BLaER1 treated with 17β-estradiol and CSF1 and Interleukin-3, amounts not matched to agents 10 nM and 100 nM (cell line): ENCODE measurements at regions not wholly inside any gene's neighbourhood (a gene's known extent, or its start where the extent isn't known, plus 50 kb on each side); places are given as distances from the start of the nearest gene placed in this dataset.
A peak's percentile ranks its signal among the peaks of the same experiment; 100 is the strongest.

Experiments
- H3K27ac ChIP-seq, 11 experiments: shearing (Covaris generic); formaldehyde crosslinking; 2 replicates each; pipeline ENCODE4 v1.8.1; 2022
- H3K27me3 ChIP-seq, 11 experiments: shearing (Covaris generic); formaldehyde crosslinking; 2 replicates each; pipeline ENCODE4 v1.8.1; 2022
- H3K36me3 ChIP-seq, 11 experiments: shearing (Covaris generic); formaldehyde crosslinking; 2 replicates each; pipeline ENCODE4 v1.8.1; 2022
- H3K4me1 ChIP-seq, 10 experiments: shearing (Covaris generic); formaldehyde crosslinking; 2 replicates each; pipeline ENCODE4 v1.8.1; 2022
- H3K4me2 ChIP-seq, 11 experiments: shearing (Covaris generic); formaldehyde crosslinking; 2 replicates each; pipeline ENCODE4 v1.8.1; 2022
- H3K4me3 ChIP-seq, 10 experiments: shearing (Covaris generic); formaldehyde crosslinking; 2 replicates each; pipeline ENCODE4 v1.8.1; 2022
- H3K9ac ChIP-seq, 11 experiments: shearing (Covaris generic); formaldehyde crosslinking; 2 replicates each; pipeline ENCODE4 v1.8.1; 2022
- H3K9me3 ChIP-seq, 11 experiments: shearing (Covaris generic); formaldehyde crosslinking; replicated peaks in 1 of 11; 2 replicates each; pipeline ENCODE4 v1.8.1; 2022
- H4K20me1 ChIP-seq, 11 experiments: shearing (Covaris generic); formaldehyde crosslinking; 2 replicates each; pipeline ENCODE4 v1.8.1; 2022
- Cebpa-rat ChIP-seq, 11 experiments: shearing (Covaris generic); IDR thresholded peaks; 2 replicates each; pipeline ENCODE4 v1.8.1; 2022

- H3K4me1 ChIP-seq, result peaks cover 0 to 9% (median 6%) of the 10 kb centered on the region in 10 experiments; a peak in 7 of 20 replicates
- H3K27me3 ChIP-seq, result no peaks in the 10 kb centered on the region
- H3K4me3 ChIP-seq, result no peak overlapping the region
- H4K20me1 ChIP-seq, result no peaks in the 10 kb centered on the region
- no peak overlapping the region for H3K9ac ChIP-seq
- TF ChIP-seq Cebpa-rat (IDR thresholded peaks at IDR 0.05), result no peak
- no peak overlapping the region for H3K27ac ChIP-seq
- H3K9me3 ChIP-seq, result no peaks in the 10 kb centered on the region
- no peak overlapping the region for H3K4me2 ChIP-seq
- no peaks in the 10 kb centered on the region for H3K36me3 ChIP-seq
Observed at GRCh38 chr2:34103437-34103836, 504.3 kb upstream of the FAM98A start.

GRCh38 chr2:34102339-34102738 is 503.2 kb upstream of the FAM98A start:
- no peak for TF ChIP-seq Cebpa-rat (IDR thresholded peaks at IDR 0.05)
- H3K27me3 ChIP-seq, result no peaks in the 10 kb centered on the region
- no peaks in the 10 kb centered on the region for H3K9me3 ChIP-seq
- H3K4me1 ChIP-seq, result peaks cover 0 to 9% (median 7%) of the 10 kb centered on the region in 10 experiments; a peak in 7 of 20 replicates
- no peak overlapping the region for H3K4me2 ChIP-seq
- H3K27ac ChIP-seq, result no peak overlapping the region
- no peak overlapping the region for H3K4me3 ChIP-seq
- H3K9ac ChIP-seq, result no peak overlapping the region
- H4K20me1 ChIP-seq, result no peaks in the 10 kb centered on the region
- H3K36me3 ChIP-seq, result no peaks in the 10 kb centered on the region

- H3K4me2 ChIP-seq, result no peak overlapping the region
- H3K27me3 ChIP-seq, result no peaks in the 10 kb centered on the region
- peaks cover 0 to 9% (median 7%) of the 10 kb centered on the region in 10 experiments; a peak in 7 of 20 replicates for H3K4me1 ChIP-seq
- H3K36me3 ChIP-seq, result no peaks in the 10 kb centered on the region
- TF ChIP-seq Cebpa-rat (IDR thresholded peaks at IDR 0.05), result no peak
- H3K9me3 ChIP-seq, result no peaks in the 10 kb centered on the region
- no peaks in the 10 kb centered on the region for H4K20me1 ChIP-seq
- H3K4me3 ChIP-seq, result no peak overlapping the region
- no peak overlapping the region for H3K9ac ChIP-seq
- H3K27ac ChIP-seq, result no peak overlapping the region
Observed at GRCh38 chr2:34099377-34099776, 500.3 kb upstream of the FAM98A start.

DNA sequence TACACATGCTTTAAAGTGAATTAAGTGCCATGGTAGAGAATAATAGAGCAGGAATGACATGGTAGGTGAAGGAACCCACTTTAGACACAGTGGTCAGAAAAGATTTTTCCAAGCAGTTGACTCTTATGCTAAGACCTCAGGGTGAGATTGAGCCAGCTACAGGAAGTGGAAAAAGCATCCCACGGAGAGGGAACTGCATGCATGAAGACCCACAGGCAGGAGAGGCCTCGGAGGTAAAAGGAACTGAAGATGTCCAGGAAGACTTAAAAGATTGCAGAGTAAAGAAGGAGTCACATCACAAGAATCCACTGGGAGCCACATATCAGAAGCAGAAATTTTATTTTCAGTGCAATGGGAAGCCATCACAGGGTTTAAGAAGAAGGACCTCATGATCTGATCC is 499.2 kb upstream of the FAM98A start:
- no peak overlapping the region for H3K4me2 ChIP-seq
- no peak for TF ChIP-seq Cebpa-rat (IDR thresholded peaks at IDR 0.05)
- no peak overlapping the region for H3K9ac ChIP-seq
- no peaks in the 10 kb centered on the region for H3K27me3 ChIP-seq
- H3K9me3 ChIP-seq, result no peaks in the 10 kb centered on the region
- peaks cover 0 to 20% (median 14%) of the 10 kb centered on the region in 10 experiments; a peak in 11 of 20 replicates for H3K4me1 ChIP-seq
- no peak overlapping the region for H3K4me3 ChIP-seq
- H3K36me3 ChIP-seq, result no peaks in the 10 kb centered on the region
- no peaks in the 10 kb centered on the region for H4K20me1 ChIP-seq
- no peak overlapping the region for H3K27ac ChIP-seq

DNA sequence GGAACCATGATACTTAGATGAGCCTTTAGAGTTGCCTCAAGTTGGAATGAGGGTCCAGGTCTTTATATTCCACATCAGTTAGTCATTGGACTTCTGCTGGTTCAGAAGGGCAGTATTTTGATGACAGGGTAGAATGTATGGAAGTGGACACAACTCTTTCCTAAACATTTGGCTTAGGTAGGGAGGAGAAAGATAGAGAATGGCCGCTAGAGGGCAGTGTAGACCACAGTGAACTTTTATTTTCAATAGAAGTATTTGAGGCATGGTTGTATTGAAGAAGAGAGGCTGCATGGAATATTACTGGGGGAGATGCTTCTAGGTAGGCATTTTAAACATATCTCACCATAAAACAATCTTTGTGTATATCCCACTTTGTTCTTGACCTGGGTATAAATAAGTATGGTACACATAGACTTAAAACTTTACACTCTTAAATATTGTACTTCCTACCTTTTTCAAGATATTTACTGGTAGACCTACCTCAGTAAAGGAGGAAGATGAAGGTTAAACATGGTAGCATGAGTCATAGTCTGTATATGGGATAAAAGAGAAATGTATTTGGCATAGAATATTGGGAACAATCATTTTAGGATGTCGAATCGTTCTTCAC is 497.6 kb upstream of the FAM98A start:
- TF ChIP-seq Cebpa-rat (IDR thresholded peaks at IDR 0.05), result no peak
- Histone ChIP-seq H3K4me1 (peaks cover 0 to 21% (median 14%) of the 10 kb centered on the region in 10 experiments; a peak in 11 of 20 replicates), H3K9ac (no peak overlapping the region), H3K27ac (no peak overlapping the region), H3K9me3 (no peaks in the 10 kb centered on the region), H4K20me1 (no peaks in the 10 kb centered on the region), H3K4me3 (no peak overlapping the region), H3K36me3 (no peaks in the 10 kb centered on the region), H3K4me2 (no peak overlapping the region), H3K27me3 (no peaks in the 10 kb centered on the region)

- Histone ChIP-seq H3K4me2 (peak overlapping the region in 6 of 11 experiments; percentile 5 to 36 (median 23); a peak in 8 of 22 replicates), H4K20me1 (no peaks in the 10 kb centered on the region), H3K9me3 (no peaks in the 10 kb centered on the region), H3K4me3 (no peak overlapping the region), H3K36me3 (no peaks in the 10 kb centered on the region), H3K9ac (no peak overlapping the region), H3K4me1 (peaks cover 0 to 13% (median 9%) of the 10 kb centered on the region in 10 experiments; a peak in 10 of 20 replicates), H3K27me3 (no peaks in the 10 kb centered on the region), H3K27ac (no peak overlapping the region)
- no peak for TF ChIP-seq Cebpa-rat (IDR thresholded peaks at IDR 0.05)
Observed at GRCh38 chr2:34093790-34094189, 494.7 kb upstream of the FAM98A start.

DNA sequence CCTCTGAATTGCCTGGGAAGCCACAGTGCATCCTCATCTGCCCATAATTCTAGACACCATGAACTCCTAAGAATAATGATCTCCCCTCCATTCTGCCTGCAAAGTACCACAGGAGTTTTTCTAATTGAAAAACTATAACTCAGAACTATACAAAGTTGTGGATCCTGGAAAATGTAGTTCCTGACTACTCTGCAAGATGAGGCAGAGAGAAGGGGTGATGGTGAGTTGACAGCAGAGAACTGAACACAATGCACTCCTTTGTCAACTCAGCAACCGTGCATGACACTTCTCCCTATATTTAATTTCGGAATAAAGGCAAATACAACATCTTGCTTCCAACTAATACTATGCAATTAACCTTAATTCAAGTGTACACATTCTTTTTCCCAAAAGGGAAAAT is 471.1 kb upstream of the FAM98A start:
- Histone ChIP-seq H3K4me2 (no peak overlapping the region), H3K9ac (no peak overlapping the region), H4K20me1 (no peaks in the 10 kb centered on the region), H3K27ac (no peak overlapping the region), H3K9me3 (no peaks in the 10 kb centered on the region), H3K4me1 (no peaks in the 10 kb centered on the region), H3K27me3 (no peaks in the 10 kb centered on the region), H3K36me3 (no peaks in the 10 kb centered on the region), H3K4me3 (no peak overlapping the region)
- TF ChIP-seq Cebpa-rat (IDR thresholded peaks at IDR 0.05), result no peak

- Histone ChIP-seq H3K4me2 (no peak overlapping the region), H3K27ac (no peak overlapping the region), H3K9ac (no peak overlapping the region), H4K20me1 (no peaks in the 10 kb centered on the region), H3K4me1 (no peaks in the 10 kb centered on the region), H3K36me3 (no peaks in the 10 kb centered on the region), H3K27me3 (no peaks in the 10 kb centered on the region), H3K4me3 (no peak overlapping the region), H3K9me3 (no peaks in the 10 kb centered on the region)
- no peak for TF ChIP-seq Cebpa-rat (IDR thresholded peaks at IDR 0.05)
Observed at GRCh38 chr2:34069604-34070003, 470.5 kb upstream of the FAM98A start.

DNA sequence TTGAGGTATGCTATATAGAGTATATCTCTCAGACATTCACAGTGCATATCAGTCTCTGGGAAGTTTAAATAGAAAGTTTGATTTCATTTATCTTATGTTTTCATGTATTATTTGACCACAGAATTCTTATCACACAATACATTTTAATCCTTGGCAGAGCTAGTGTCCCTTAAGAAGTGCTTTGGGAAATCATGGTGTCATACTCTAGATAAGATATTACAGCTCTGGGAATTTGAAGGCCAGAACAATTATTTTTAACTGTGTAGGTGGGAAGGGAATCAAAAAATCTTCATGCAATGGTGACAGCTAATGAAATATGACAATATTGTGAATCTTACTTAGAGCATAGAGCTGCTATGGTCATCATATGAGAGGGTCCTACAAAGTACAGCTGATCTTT is 451.3 kb upstream of the FAM98A start:
- Histone ChIP-seq H3K9me3 (no peaks in the 10 kb centered on the region), H3K4me1 (no peaks in the 10 kb centered on the region), H4K20me1 (no peaks in the 10 kb centered on the region), H3K4me2 (no peak overlapping the region), H3K36me3 (no peaks in the 10 kb centered on the region), H3K27ac (no peak overlapping the region), H3K4me3 (no peak overlapping the region), H3K27me3 (no peaks in the 10 kb centered on the region), H3K9ac (no peak overlapping the region)
- no peak for TF ChIP-seq Cebpa-rat (IDR thresholded peaks at IDR 0.05)

- Histone ChIP-seq H3K36me3 (no peaks in the 10 kb centered on the region), H3K4me3 (no peak overlapping the region), H4K20me1 (no peaks in the 10 kb centered on the region), H3K27me3 (no peaks in the 10 kb centered on the region), H3K4me2 (no peak overlapping the region), H3K27ac (no peak overlapping the region), H3K4me1 (no peaks in the 10 kb centered on the region), H3K9ac (no peak overlapping the region), H3K9me3 (no peaks in the 10 kb centered on the region)
- no peak for TF ChIP-seq Cebpa-rat (IDR thresholded peaks at IDR 0.05)
Observed at GRCh38 chr2:34045101-34045655, 446.1 kb upstream of the FAM98A start.
